ENCODE measurements at regions not wholly inside any gene's neighbourhood (a gene's known extent, or its start where the extent isn't known, plus 50 kb on each side); places are given as distances from the start of the nearest gene placed in this dataset.

DNA sequence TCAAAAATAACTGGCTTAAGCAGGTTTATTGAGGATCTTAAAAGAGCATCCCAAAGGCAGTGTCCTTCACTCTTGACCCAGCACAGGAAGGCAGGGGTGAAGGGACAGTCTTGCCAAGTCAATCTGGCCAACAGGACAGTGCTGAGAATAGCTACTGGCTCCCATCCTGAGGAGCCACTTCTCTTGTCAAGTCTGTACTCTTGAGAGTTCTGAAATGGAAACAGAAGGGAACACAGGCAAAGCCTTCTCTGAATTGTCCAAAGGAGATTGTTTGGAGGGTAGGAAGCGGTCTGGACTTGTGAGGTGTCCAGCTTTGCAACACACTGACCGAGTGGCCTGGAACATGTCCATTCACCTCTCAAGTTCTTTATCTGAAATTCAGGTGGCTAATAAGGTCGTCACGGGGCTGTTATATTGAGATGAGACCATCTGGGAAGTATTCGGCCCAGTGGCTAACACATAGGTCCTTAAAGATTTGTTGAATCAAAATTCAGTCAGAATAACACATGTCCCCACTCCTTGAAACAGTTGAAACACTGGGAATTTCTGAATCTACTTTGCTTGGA lies 99.5 kb upstream of the FHL2 start:
- BruUV-seq (replicated peaks) = no TSS peak
- Histone ChIP-seq H3K36me3 (ENCODE audit: control insufficient read depth in 1 of 2, insufficient read depth in 2 of 2, low read length in 2 of 2) (no peaks in the 10 kb centered on the region), H3K27me3 (ENCODE audit: insufficient read depth, low read length) (peaks cover 7% of the 10 kb centered on the region; the same call in 1 of the 2 replicates), H3K9me3 (ENCODE audit: control insufficient read depth in 1 of 2, insufficient read depth in 1 of 2, low read depth in 1 of 2, low read length in 2 of 2) (no peaks in the 10 kb centered on the region), H3K4me3 (replicated peaks in 1 of 2; ENCODE audit: low read depth in 1 of 2, low read length in 2 of 2) (no peak overlapping the region), H3K4me2 (ENCODE audit: low read length) (no peak overlapping the region), H2AFZ (ENCODE audit: low read depth, low read length, poor library complexity, severe bottlenecking) (no peak overlapping the region), H3K27ac (ENCODE audit: low read depth, low read length) (no peak overlapping the region), H3K9ac (ENCODE audit: low read length) (no peak overlapping the region), H4K20me1 (ENCODE audit: insufficient read depth) (no peaks in the 10 kb centered on the region), H3K79me2 (ENCODE audit: insufficient read depth, low read length) (no peaks in the 10 kb centered on the region), H3K4me1 (ENCODE audit: control insufficient read depth in 1 of 2, insufficient read depth in 2 of 2, low read length in 2 of 2) (no peaks in the 10 kb centered on the region), H3K9me2 (ENCODE audit: insufficient read depth) (no peaks in the 10 kb centered on the region)
- DNase-seq (ENCODE audit: low read depth, low spot score) (no peak), ATAC-seq (no peak)
- ChIA-PET POLR2A (no interaction called here), CTCF (no interaction called here), RAD21 (ENCODE audit: low non-redundant PET in 1 of 2, low total read pairs in 2 of 2, uncharacterized antibody in 2 of 2, unreplicated experiment in 2 of 2) (no interaction called here)
- no peak for TF ChIP-seq YY1 (IDR thresholded peaks at IDR 0.05; ENCODE audit: extremely low read depth, insufficient replicate concordance, low read depth, low read length)
- no peak for TF ChIP-seq RAD21 (IDR thresholded peaks at IDR 0.05; ENCODE audit: low read depth)
- no peak for TF ChIP-seq ZFX (IDR thresholded peaks at IDR 0.05)
- TF ChIP-seq POLR2A (IDR thresholded peaks at IDR 0.05; ENCODE audit: borderline replicate concordance, extremely low read depth, insufficient read depth, insufficient read length) = no peak
- TF ChIP-seq, protein P1, sequence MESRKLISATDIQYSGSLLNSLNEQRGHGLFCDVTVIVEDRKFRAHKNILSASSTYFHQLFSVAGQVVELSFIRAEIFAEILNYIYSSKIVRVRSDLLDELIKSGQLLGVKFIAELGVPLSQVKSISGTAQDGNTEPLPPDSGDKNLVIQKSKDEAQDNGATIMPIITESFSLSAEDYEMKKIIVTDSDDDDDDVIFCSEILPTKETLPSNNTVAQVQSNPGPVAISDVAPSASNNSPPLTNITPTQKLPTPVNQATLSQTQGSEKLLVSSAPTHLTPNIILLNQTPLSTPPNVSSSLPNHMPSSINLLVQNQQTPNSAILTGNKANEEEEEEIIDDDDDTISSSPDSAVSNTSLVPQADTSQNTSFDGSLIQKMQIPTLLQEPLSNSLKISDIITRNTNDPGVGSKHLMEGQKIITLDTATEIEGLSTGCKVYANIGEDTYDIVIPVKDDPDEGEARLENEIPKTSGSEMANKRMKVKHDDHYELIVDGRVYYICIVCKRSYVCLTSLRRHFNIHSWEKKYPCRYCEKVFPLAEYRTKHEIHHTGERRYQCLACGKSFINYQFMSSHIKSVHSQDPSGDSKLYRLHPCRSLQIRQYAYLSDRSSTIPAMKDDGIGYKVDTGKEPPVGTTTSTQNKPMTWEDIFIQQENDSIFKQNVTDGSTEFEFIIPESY (IDR thresholded peaks at IDR 0.05; ENCODE audit: extremely low read depth, insufficient replicate concordance, low read length) = no peak
- TF ChIP-seq, protein P2, sequence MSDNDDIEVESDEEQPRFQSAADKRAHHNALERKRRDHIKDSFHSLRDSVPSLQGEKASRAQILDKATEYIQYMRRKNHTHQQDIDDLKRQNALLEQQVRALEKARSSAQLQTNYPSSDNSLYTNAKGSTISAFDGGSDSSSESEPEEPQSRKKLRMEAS (IDR thresholded peaks at IDR 0.05) = no peak
- no peak for TF ChIP-seq ZNF274 (IDR thresholded peaks at IDR 0.05; ENCODE audit: low read depth, low read length)
- TF ChIP-seq POLR2AphosphoS5 (IDR thresholded peaks at IDR 0.05; ENCODE audit: low read depth, low read length) = no peak
- no peak for TF ChIP-seq EZH2 (IDR thresholded peaks at IDR 0.05)
- no peak for TF ChIP-seq ELF1 (IDR thresholded peaks at IDR 0.05; ENCODE audit: borderline replicate concordance, low read depth)
- no peak for TF ChIP-seq SP1 (IDR thresholded peaks at IDR 0.05; ENCODE audit: low read depth)
- TF ChIP-seq, protein P3, sequence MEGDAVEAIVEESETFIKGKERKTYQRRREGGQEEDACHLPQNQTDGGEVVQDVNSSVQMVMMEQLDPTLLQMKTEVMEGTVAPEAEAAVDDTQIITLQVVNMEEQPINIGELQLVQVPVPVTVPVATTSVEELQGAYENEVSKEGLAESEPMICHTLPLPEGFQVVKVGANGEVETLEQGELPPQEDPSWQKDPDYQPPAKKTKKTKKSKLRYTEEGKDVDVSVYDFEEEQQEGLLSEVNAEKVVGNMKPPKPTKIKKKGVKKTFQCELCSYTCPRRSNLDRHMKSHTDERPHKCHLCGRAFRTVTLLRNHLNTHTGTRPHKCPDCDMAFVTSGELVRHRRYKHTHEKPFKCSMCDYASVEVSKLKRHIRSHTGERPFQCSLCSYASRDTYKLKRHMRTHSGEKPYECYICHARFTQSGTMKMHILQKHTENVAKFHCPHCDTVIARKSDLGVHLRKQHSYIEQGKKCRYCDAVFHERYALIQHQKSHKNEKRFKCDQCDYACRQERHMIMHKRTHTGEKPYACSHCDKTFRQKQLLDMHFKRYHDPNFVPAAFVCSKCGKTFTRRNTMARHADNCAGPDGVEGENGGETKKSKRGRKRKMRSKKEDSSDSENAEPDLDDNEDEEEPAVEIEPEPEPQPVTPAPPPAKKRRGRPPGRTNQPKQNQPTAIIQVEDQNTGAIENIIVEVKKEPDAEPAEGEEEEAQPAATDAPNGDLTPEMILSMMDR (IDR thresholded peaks at IDR 0.05 in 2 of 3, conservative IDR thresholded peaks at IDR 0.05 in 1 of 3; ENCODE audit: borderline replicate concordance in 1 of 3, insufficient read depth in 1 of 3, low read depth in 2 of 3, low read length in 2 of 3) = no peak
- no peak for TF ChIP-seq SIN3A (IDR thresholded peaks at IDR 0.05; ENCODE audit: low read depth)
- TF ChIP-seq, protein P4, sequence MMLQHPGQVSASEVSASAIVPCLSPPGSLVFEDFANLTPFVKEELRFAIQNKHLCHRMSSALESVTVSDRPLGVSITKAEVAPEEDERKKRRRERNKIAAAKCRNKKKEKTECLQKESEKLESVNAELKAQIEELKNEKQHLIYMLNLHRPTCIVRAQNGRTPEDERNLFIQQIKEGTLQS (IDR thresholded peaks at IDR 0.05) = no peak
- intact Hi-C loops (cut with micrococcal nuclease) = no loop called here

All from HCT116 (cell line).